Endodermal cell (in vitro differentiated cells): ENCODE measurements at regions not wholly inside any gene's neighbourhood (a gene's known extent, or its start where the extent isn't known, plus 50 kb on each side); places are given as distances from the start of the nearest gene placed in this dataset.

ENCODE experiments used
- DNase-seq: peaks from one replicate; pipeline ENCODE4 v3.0.0-alpha.2; 2017
- H3K27ac ChIP-seq: 2 replicates; pipeline ENCODE4 v1.5.1; 2013; ENCODE audit warnings: mild to moderate bottlenecking, low read depth, low read length, moderate library complexity
- H3K27me3 ChIP-seq: 2 replicates; pipeline ENCODE4 v1.6.1; 2013; ENCODE audit warnings: mild to moderate bottlenecking, low read length, moderate library complexity; ENCODE audit not compliant: insufficient read depth, control insufficient read depth, poor library complexity, severe bottlenecking
- H3K36me3 ChIP-seq: 2 replicates; pipeline ENCODE4 v1.7.0; 2013; ENCODE audit warnings: mild to moderate bottlenecking, low read length, moderate library complexity; ENCODE audit not compliant: control insufficient read depth, insufficient read depth
- H3K4me1 ChIP-seq: one replicate; pipeline ENCODE4 v1.7.0; 2013; ENCODE audit warnings: low read length; ENCODE audit not compliant: control insufficient read depth, insufficient read depth
- H3K4me3 ChIP-seq: 2 replicates; pipeline ENCODE4 v1.5.1; 2013; ENCODE audit warnings: mild to moderate bottlenecking, low read length, moderate library complexity
- H3K9ac ChIP-seq: 2 replicates; pipeline ENCODE4 v1.6.1; 2013; ENCODE audit warnings: mild to moderate bottlenecking, low read length, moderate library complexity; ENCODE audit not compliant: poor library complexity, severe bottlenecking; ENCODE audit errors: extremely low read depth
- H3K9me3 ChIP-seq: 2 replicates; pipeline ENCODE4 v1.6.1; 2013; ENCODE audit warnings: mild to moderate bottlenecking, low read length, moderate library complexity; ENCODE audit not compliant: control insufficient read depth
- H3K27ac Mint-ChIP-seq: 2 replicates; pipeline ENCODE4 v1.8.0; 2020; ENCODE audit warnings: mixed read lengths
- H3K27me3 Mint-ChIP-seq: 2 replicates; pipeline ENCODE4 v1.8.0; 2021; ENCODE audit warnings: mild to moderate bottlenecking, mixed read lengths; ENCODE audit not compliant: insufficient read depth
- H3K36me3 Mint-ChIP-seq: 2 replicates; pipeline ENCODE4 v1.8.0; 2020; ENCODE audit warnings: low read depth, mixed read lengths
- H3K4me1 Mint-ChIP-seq: 2 replicates; pipeline ENCODE4 v1.8.0; 2020; ENCODE audit warnings: mixed read lengths
- H3K4me3 Mint-ChIP-seq: 2 replicates; pipeline ENCODE4 v1.8.0; 2020; ENCODE audit warnings: mild to moderate bottlenecking, moderate library complexity, mixed read lengths
- H3K9me3 Mint-ChIP-seq: 2 replicates; pipeline ENCODE4 v1.8.0; 2020; ENCODE audit warnings: mild to moderate bottlenecking, mixed read lengths
- WGBS, 2 experiments: methylation state at CpG; one replicate each; pipeline versions ENCODE4 v1.1.5 to v1.1.7; 2013; ENCODE audit warnings: missing lambda C conversion rate in 2 of 2, mixed read lengths in 1 of 2; ENCODE audit not compliant: insufficient coverage in 1 of 2, insufficient read length in 1 of 2; 5-methylcytosine and 5-hydroxymethylcytosine counted together
- TF ChIP-seq, protein P1 (sequence below): fragments of 200-600 bp; sonication (generic); conservative IDR thresholded peaks from 2 replicates; pipeline ENCODE4 v1.5.0; 2021; ENCODE audit warnings: antibody characterized with exemption, mild to moderate bottlenecking

DNA sequence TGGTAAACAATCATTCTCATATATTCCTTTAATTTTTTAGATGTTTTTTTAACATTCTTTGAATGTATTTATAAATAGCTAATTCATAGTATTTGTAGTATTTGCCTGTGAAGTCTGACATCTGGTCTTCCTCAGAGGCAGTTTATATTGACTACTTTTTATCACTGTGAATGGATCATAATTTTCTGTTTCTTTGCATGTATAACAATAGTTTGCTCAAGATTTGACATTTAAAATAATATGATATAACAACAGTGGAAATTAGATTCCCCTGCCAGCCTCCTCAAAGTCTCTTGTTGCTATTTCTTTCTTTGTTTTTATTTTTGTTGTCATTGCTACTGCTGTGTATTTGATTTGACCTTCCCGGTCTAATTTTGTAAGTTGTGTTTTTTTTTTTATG is 297.0 kb upstream of the PCDH20 start:
- Mint-ChIP-seq H3K27me3 (peaks cover 1% of the 10 kb centered on the region), H3K27ac (no peak overlapping the region), H3K4me1 (no peaks in the 10 kb centered on the region), H3K9me3 (peaks cover 3% of the 10 kb centered on the region), H3K4me3 (no peak overlapping the region), H3K36me3 (no peaks in the 10 kb centered on the region)
- 100% methylated on average over 1 of the region's 1 CpG; no CpG with 5 or more reads in 1 of the 2 experiments for WGBS, 2 experiments
- H3K9ac ChIP-seq: no peak overlapping the region
- no peaks in the 10 kb centered on the region for H3K4me1 ChIP-seq
- H3K27ac ChIP-seq: no peak overlapping the region
- DNase-seq: no peak
- peaks cover 4% of the 10 kb centered on the region for H3K9me3 ChIP-seq
- H3K4me3 ChIP-seq: no peak overlapping the region
- H3K36me3 ChIP-seq: no peaks in the 10 kb centered on the region
- TF ChIP-seq, protein P1, sequence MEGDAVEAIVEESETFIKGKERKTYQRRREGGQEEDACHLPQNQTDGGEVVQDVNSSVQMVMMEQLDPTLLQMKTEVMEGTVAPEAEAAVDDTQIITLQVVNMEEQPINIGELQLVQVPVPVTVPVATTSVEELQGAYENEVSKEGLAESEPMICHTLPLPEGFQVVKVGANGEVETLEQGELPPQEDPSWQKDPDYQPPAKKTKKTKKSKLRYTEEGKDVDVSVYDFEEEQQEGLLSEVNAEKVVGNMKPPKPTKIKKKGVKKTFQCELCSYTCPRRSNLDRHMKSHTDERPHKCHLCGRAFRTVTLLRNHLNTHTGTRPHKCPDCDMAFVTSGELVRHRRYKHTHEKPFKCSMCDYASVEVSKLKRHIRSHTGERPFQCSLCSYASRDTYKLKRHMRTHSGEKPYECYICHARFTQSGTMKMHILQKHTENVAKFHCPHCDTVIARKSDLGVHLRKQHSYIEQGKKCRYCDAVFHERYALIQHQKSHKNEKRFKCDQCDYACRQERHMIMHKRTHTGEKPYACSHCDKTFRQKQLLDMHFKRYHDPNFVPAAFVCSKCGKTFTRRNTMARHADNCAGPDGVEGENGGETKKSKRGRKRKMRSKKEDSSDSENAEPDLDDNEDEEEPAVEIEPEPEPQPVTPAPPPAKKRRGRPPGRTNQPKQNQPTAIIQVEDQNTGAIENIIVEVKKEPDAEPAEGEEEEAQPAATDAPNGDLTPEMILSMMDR: no peak
- H3K27me3 ChIP-seq: no peaks in the 10 kb centered on the region

DNA sequence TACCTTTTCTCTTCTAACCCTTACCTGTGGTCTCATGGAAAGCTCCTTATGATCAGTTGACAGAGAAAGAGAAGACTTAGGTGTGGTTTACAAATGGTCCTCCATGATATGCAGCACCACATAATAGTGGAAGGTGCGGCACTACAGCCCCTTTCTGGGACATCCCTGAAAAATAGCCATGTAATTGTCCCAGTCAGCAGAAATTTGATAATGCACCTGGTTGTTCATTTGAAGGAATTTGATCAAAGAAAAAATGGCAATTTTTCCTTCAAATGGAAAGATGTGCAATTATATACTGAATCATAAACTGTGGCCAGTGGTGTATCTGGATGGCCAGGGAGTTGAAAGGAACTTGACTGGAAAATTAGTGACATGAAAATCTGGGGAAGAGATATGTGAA is 293.6 kb upstream of the PCDH20 start:
- TF ChIP-seq, protein P1: no peak
- Histone ChIP-seq H3K9ac (no peak overlapping the region), H3K36me3 (no peaks in the 10 kb centered on the region), H3K27me3 (no peaks in the 10 kb centered on the region), H3K27ac (no peak overlapping the region), H3K4me1 (no peaks in the 10 kb centered on the region), H3K4me3 (no peak overlapping the region), H3K9me3 (peaks cover 7% of the 10 kb centered on the region)
- no peak for DNase-seq
- no peaks in the 10 kb centered on the region for H3K4me1 Mint-ChIP-seq
- H3K36me3 Mint-ChIP-seq: no peaks in the 10 kb centered on the region
- H3K9me3 Mint-ChIP-seq: peaks cover 8% of the 10 kb centered on the region
- no peaks in the 10 kb centered on the region for H3K27me3 Mint-ChIP-seq
- WGBS, 2 experiments: 91 to 100% methylated on average over 1 of the region's 1 CpG
- no peak overlapping the region for H3K4me3 Mint-ChIP-seq
- no peak overlapping the region for H3K27ac Mint-ChIP-seq

DNA sequence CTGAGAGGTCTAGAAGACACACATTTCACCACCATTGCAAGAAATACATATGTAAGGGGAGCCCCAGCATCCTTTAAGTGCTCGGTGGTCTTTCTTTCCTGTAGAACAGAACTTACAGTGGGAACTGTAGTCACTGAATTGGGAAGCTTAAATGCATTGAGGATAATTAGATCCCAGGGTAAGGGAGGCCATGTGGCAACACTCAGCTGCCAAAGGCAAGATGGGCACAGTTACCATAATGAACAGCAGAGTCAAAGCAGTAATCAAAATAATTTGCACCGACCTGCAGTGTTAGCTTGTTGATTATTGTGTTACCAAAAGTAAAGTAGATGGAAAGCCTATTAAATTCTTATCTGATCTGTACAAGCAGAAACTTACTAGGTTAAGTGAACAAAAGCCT is 291.2 kb upstream of the PCDH20 start:
- Histone ChIP-seq H3K4me3 (no peak overlapping the region), H3K36me3 (no peaks in the 10 kb centered on the region), H3K27ac (no peak overlapping the region), H3K27me3 (no peaks in the 10 kb centered on the region), H3K9ac (no peak overlapping the region), H3K9me3 (peaks cover 25% of the 10 kb centered on the region), H3K4me1 (no peaks in the 10 kb centered on the region)
- Mint-ChIP-seq H3K9me3 (peaks cover 26% of the 10 kb centered on the region), H3K27me3 (no peaks in the 10 kb centered on the region), H3K4me3 (no peak overlapping the region), H3K36me3 (no peaks in the 10 kb centered on the region), H3K27ac (no peak overlapping the region), H3K4me1 (no peaks in the 10 kb centered on the region)
- DNase-seq: no peak
- TF ChIP-seq, protein P1: no peak
- WGBS, 2 experiments: 88 to 92% methylated on average over 2 of the region's 2 CpGs
